H1 (cell line): ENCODE measurements at regions not wholly inside any gene's neighbourhood (a gene's known extent, or its start where the extent isn't known, plus 50 kb on each side); places are given as distances from the start of the nearest gene placed in this dataset.

Experiments
- CTCF ChIA-PET: fragments of 300-600 bp; sonication (Branson Sonifier 250); formaldehyde crosslinking; loops from one replicate; lab custom pipeline; 2021; ENCODE audit not compliant: partially characterized antibody; lab: Charles Lee
- POLR2A ChIA-PET: fragments of 300-600 bp; sonication (Branson Sonifier 250); formaldehyde crosslinking; loops from one replicate; lab custom pipeline; 2021; ENCODE audit warnings: inconsistent platforms; ENCODE audit not compliant: partially characterized antibody; lab: Charles Lee
- DNase-seq, 2 experiments: peaks; one replicate each; pipeline versions ENCODE4 v3.0.0 to v3.0.0-alpha.2; 2010 to 2022; ENCODE audit warnings: low spot score in 2 of 2, low read depth in 1 of 2, mixed read lengths in 1 of 2
- FAIRE-seq: peaks from 2 replicates; lab custom pipeline; 2011; peaks lifted over from hg19 to GRCh38; lab: Jason Lieb, UNC
- H2AFZ ChIP-seq: 2 replicates; pipeline ENCODE4 v1.8.1; 2012; ENCODE audit warnings: low read length, inconsistent platforms
- H2AK5ac ChIP-seq: 2 replicates; pipeline ENCODE4 v1.6.1; 2013; ENCODE audit warnings: low read depth, low read length
- H2BK120ac ChIP-seq: replicated peaks from 2 replicates; pipeline ENCODE3; 2013; ENCODE audit warnings: low read depth, low read length, inconsistent platforms
- H2BK12ac ChIP-seq: 2 replicates; pipeline ENCODE4 v1.6.1; 2013; ENCODE audit warnings: low read depth, low read length
- H2BK15ac ChIP-seq: 2 replicates; pipeline ENCODE4 v1.6.1; 2013; ENCODE audit warnings: low read length
- H2BK20ac ChIP-seq: 2 replicates; pipeline ENCODE4 v1.6.1; 2013; ENCODE audit warnings: low read length
- H2BK5ac ChIP-seq: 2 replicates; pipeline ENCODE4 v1.6.1; 2013; ENCODE audit warnings: low read depth, low read length
- H3K14ac ChIP-seq: 2 replicates; pipeline ENCODE4 v1.6.1; 2013; ENCODE audit warnings: inconsistent platforms; ENCODE audit not compliant: insufficient read length
- H3K18ac ChIP-seq: 2 replicates; pipeline ENCODE4 v1.6.1; 2013; ENCODE audit warnings: low read length; ENCODE audit errors: extremely low read depth
- H3K23ac ChIP-seq: 2 replicates; pipeline ENCODE4 v1.6.1; 2013; ENCODE audit warnings: inconsistent platforms; ENCODE audit not compliant: insufficient read length
- H3K23me2 ChIP-seq: 2 replicates; pipeline ENCODE4 v1.6.1; 2013; ENCODE audit warnings: low read depth, low read length
- H3K27ac ChIP-seq: 2 replicates; pipeline ENCODE4 v1.6.1; 2011; ENCODE audit warnings: low read depth, low read length, inconsistent platforms
- H3K27me3 ChIP-seq, 4 experiments: replicated peaks in 1 of 4; 1 replicate in 1 of 4; 2 replicates in 3 of 4; pipeline versions ENCODE4 v1.6.1 to v1.8.1; 2011 to 2013; ENCODE audit warnings: low read length in 3 of 4, mild to moderate bottlenecking in 3 of 4, inconsistent platforms in 2 of 4, mixed read lengths in 2 of 4, moderate library complexity in 1 of 4; ENCODE audit not compliant: control insufficient read depth in 3 of 4, insufficient read depth in 3 of 4; ENCODE audit errors: extremely low read depth in 1 of 4
- H3K36me3 ChIP-seq, 4 experiments: 2 replicates each; pipeline versions ENCODE4 v1.6.1 to v1.8.1; 2011 to 2013; ENCODE audit warnings: mild to moderate bottlenecking in 4 of 4, low read length in 3 of 4, moderate library complexity in 2 of 4, control low read depth in 1 of 4, inconsistent platforms in 1 of 4; ENCODE audit not compliant: insufficient read depth in 4 of 4, control insufficient read depth in 2 of 4
- H3K4ac ChIP-seq: replicated peaks from 2 replicates; pipeline ENCODE3; 2013; ENCODE audit warnings: low read length, low read depth, mixed read lengths, inconsistent platforms; ENCODE audit not compliant: insufficient read length
- H3K4me1 ChIP-seq, 4 experiments: replicated peaks in 1 of 4; 1 replicate in 1 of 4; 2 replicates in 3 of 4; pipeline versions ENCODE4 v1.6.1 to v1.8.1; 2011 to 2013; ENCODE audit warnings: low read length in 3 of 4, inconsistent platforms in 2 of 4, mixed read lengths in 1 of 4; ENCODE audit not compliant: insufficient read depth in 4 of 4, control insufficient read depth in 3 of 4
- H3K4me2 ChIP-seq, 2 experiments: 2 replicates each; pipeline versions ENCODE4 v1.6.1 to v1.8.1; 2011 to 2013; ENCODE audit warnings: low read depth in 2 of 2, low read length in 2 of 2, control low read depth in 1 of 2, inconsistent platforms in 1 of 2, mild to moderate bottlenecking in 1 of 2; ENCODE audit not compliant: insufficient read depth in 1 of 2
- H3K4me3 ChIP-seq, 4 experiments: fragments of 200-600, 300-600 bp in 1 of 4; sonication (generic), shearing (Covaris generic), sonication (Bioruptor Twin) in 1 of 4; 2 replicates each; pipeline versions ENCODE4 v1.5.1 to v1.8.1; 2011 to 2016; ENCODE audit warnings: low read length in 4 of 4, low read depth in 3 of 4, control low read depth in 2 of 4, inconsistent platforms in 2 of 4, mild to moderate bottlenecking in 2 of 4, mixed read lengths in 1 of 4, moderate library complexity in 1 of 4; ENCODE audit not compliant: insufficient read depth in 2 of 4; ENCODE audit errors: extremely low read depth in 1 of 4
- H3K56ac ChIP-seq: replicated peaks from 2 replicates; pipeline ENCODE3; 2013; ENCODE audit warnings: low read depth, mild to moderate bottlenecking, mixed read lengths, low read length, inconsistent platforms; ENCODE audit not compliant: insufficient read length
- H3K79me1 ChIP-seq: 2 replicates; pipeline ENCODE4 v1.6.1; 2013; ENCODE audit warnings: low read depth, low read length, control low read depth
- H3K79me2 ChIP-seq, 2 experiments: 2 replicates each; pipeline versions ENCODE4 v1.6.1 to v1.8.1; 2012 to 2013; ENCODE audit warnings: low read length in 2 of 2, mild to moderate bottlenecking in 2 of 2, inconsistent platforms in 1 of 2; ENCODE audit not compliant: insufficient read depth in 2 of 2, control insufficient read depth in 1 of 2
- H3K9ac ChIP-seq, 4 experiments: replicated peaks in 1 of 4; 1 replicate in 1 of 4; 2 replicates in 3 of 4; pipeline versions ENCODE4 v1.6.1 to v1.8.1; 2011 to 2013; ENCODE audit warnings: low read depth in 3 of 4, low read length in 3 of 4, control low read depth in 2 of 4, mild to moderate bottlenecking in 2 of 4, moderate library complexity in 2 of 4, inconsistent platforms in 1 of 4; ENCODE audit errors: extremely low read depth in 1 of 4
- H3K9me3 ChIP-seq, 2 experiments: 2 replicates each; pipeline versions ENCODE4 v1.6.1 to v1.8.1; 2012 to 2013; ENCODE audit warnings: mild to moderate bottlenecking in 2 of 2, moderate library complexity in 2 of 2, control low read depth in 1 of 2, inconsistent platforms in 1 of 2, low read depth in 1 of 2, low read length in 1 of 2, mixed read lengths in 1 of 2; ENCODE audit not compliant: insufficient read depth in 2 of 2
- H4K20me1 ChIP-seq, 2 experiments: replicated peaks in 1 of 2; 2 replicates each; pipeline versions ENCODE3 to v1.8.1; 2011 to 2013; ENCODE audit warnings: inconsistent platforms in 2 of 2, low read length in 2 of 2, mild to moderate bottlenecking in 1 of 2; ENCODE audit not compliant: insufficient read depth in 2 of 2, control insufficient read depth in 1 of 2
- H4K5ac ChIP-seq: 2 replicates; pipeline ENCODE4 v1.6.1; 2013; ENCODE audit warnings: low read length, low read depth, mixed read lengths, inconsistent platforms; ENCODE audit not compliant: insufficient read length
- H4K8ac ChIP-seq: 2 replicates; pipeline ENCODE4 v1.8.0; 2013; ENCODE audit warnings: mild to moderate bottlenecking, moderate library complexity, low read length, inconsistent platforms; ENCODE audit not compliant: insufficient read depth; ENCODE audit errors: extremely low read depth
- H4K91ac ChIP-seq: replicated peaks from 2 replicates; pipeline ENCODE3; 2013; ENCODE audit warnings: low read length, mixed read lengths, inconsistent platforms; ENCODE audit not compliant: insufficient read length
- BCL11A ChIP-seq, 2 experiments: IDR thresholded peaks; one replicate each; pipeline ENCODE4 v1.6.1; 2011; ENCODE audit warnings: low read depth in 2 of 2, low read length in 2 of 2, mild to moderate bottlenecking in 2 of 2
- CHD1 ChIP-seq: IDR thresholded peaks from 2 replicates; pipeline ENCODE4 v1.6.1; 2012; ENCODE audit warnings: low read depth, low read length, improper control_type of control experiment
- EP300 ChIP-seq, 2 experiments: IDR thresholded peaks; 1 replicate in 1 of 2; 2 replicates in 1 of 2; pipeline ENCODE4 v1.6.1; 2011 to 2012; ENCODE audit warnings: low read depth in 2 of 2, low read length in 2 of 2, mild to moderate bottlenecking in 2 of 2, borderline replicate concordance in 1 of 2, inconsistent platforms in 1 of 2, moderate library complexity in 1 of 2
- KDM5A ChIP-seq: fragments of 200-600 bp; IDR thresholded peaks from 2 replicates; pipeline ENCODE4 v1.7.1; 2012; ENCODE audit warnings: mild to moderate bottlenecking, low read length, inconsistent platforms, mixed read lengths
- NANOG ChIP-seq: IDR thresholded peaks from 2 replicates; pipeline ENCODE4 v1.6.1; 2011; ENCODE audit warnings: low read length, low read depth, mild to moderate bottlenecking, inconsistent platforms; ENCODE audit not compliant: insufficient read depth, poor library complexity, severe bottlenecking
- NRF1 ChIP-seq: IDR thresholded peaks from 2 replicates; pipeline ENCODE4 v1.6.1; 2011; ENCODE audit warnings: mild to moderate bottlenecking, low read depth, low read length, improper control_type of control experiment
- RNF2 ChIP-seq: fragments of 200-900, 300-1000 bp; sonication (generic); IDR thresholded peaks from 2 replicates; pipeline ENCODE4 v1.7.1; 2016; ENCODE audit warnings: borderline replicate concordance, low read depth, mild to moderate bottlenecking, antibody characterized with exemption, low read length; ENCODE audit not compliant: poor library complexity, severe bottlenecking; ENCODE audit errors: missing control alignments
- RXRA ChIP-seq: IDR thresholded peaks from 2 replicates; pipeline ENCODE4 v1.6.1; 2011; ENCODE audit warnings: low read depth, mild to moderate bottlenecking, low read length, moderate library complexity; ENCODE audit not compliant: insufficient read depth
- SP4 ChIP-seq: IDR thresholded peaks from 2 replicates; pipeline ENCODE4 v1.6.1; 2012; ENCODE audit warnings: low read length, inconsistent platforms
- SUZ12 ChIP-seq: fragments of 200-600 bp; sonication (generic); IDR thresholded peaks from 2 replicates; pipeline ENCODE4 v1.6.1; 2012; ENCODE audit warnings: mild to moderate bottlenecking, inconsistent platforms, low read length, moderate library complexity, mixed read lengths
- TAF7 ChIP-seq: optimal IDR thresholded peaks from 2 replicates; pipeline ENCODE3; 2011; ENCODE audit warnings: low read depth, mild to moderate bottlenecking, inconsistent platforms, low read length, moderate library complexity, borderline replicate concordance
- TBP ChIP-seq: IDR thresholded peaks from 2 replicates; pipeline ENCODE4 v1.6.1; 2011; ENCODE audit warnings: low read depth, low read length, improper control_type of control experiment
- TEAD4 ChIP-seq: IDR thresholded peaks from 2 replicates; pipeline ENCODE4 v1.6.1; 2012; ENCODE audit warnings: low read depth, low read length, inconsistent platforms, mixed read lengths
- WGBS, 2 experiments: shearing (Covaris generic) in 1 of 2; methylation state at CpG; one replicate each; pipeline versions ENCODE4 v1.1.6 to v1.1.7; 2013 to 2015; ENCODE audit warnings: low lambda C conversion rate in 2 of 2, mixed read lengths in 2 of 2, inconsistent platforms in 1 of 2, low coverage in 1 of 2, missing lambda C conversion rate in 1 of 2; ENCODE audit not compliant: insufficient replicate concordance in 2 of 2, insufficient coverage in 1 of 2, insufficient read length in 1 of 2; ENCODE audit errors: extremely low coverage in 1 of 2, missing lambda C conversion rate in 1 of 2; 5-methylcytosine and 5-hydroxymethylcytosine counted together
- TF ChIP-seq, protein P1 (sequence below): IDR thresholded peaks from 2 replicates; pipeline ENCODE4 v1.6.1; 2011; ENCODE audit warnings: low read length, improper control_type of control experiment

GRCh38 chrX:117680286-117680685 is 436.3 kb downstream of the KLHL13 start:
- no peaks in the 10 kb centered on the region for H3K36me3 ChIP-seq
- no peak overlapping the region for H4K8ac ChIP-seq
- H3K23me2 ChIP-seq: no peaks in the 10 kb centered on the region
- 83% methylated on average over 1 of the region's 1 CpG; no CpG with 5 or more reads in 1 of the 2 experiments for WGBS, 2 experiments
- H3K4me3 ChIP-seq: no peak overlapping the region
- no peak overlapping the region for H3K4me2 ChIP-seq
- H4K20me1 ChIP-seq: no peaks in the 10 kb centered on the region
- no peak overlapping the region for H2AFZ ChIP-seq
- no peaks in the 10 kb centered on the region for H3K79me2 ChIP-seq
- H3K9me3 ChIP-seq: no peaks in the 10 kb centered on the region
- no peak overlapping the region for H2BK20ac ChIP-seq
- H3K23ac ChIP-seq: no peak overlapping the region
- no peak overlapping the region for H2AK5ac ChIP-seq
- H3K27ac ChIP-seq: no peak overlapping the region
- H2BK12ac ChIP-seq: no peak overlapping the region
- no peaks in the 10 kb centered on the region for H3K4me1 ChIP-seq
- no peak for DNase-seq
- H3K18ac ChIP-seq: no peak overlapping the region
- ChIA-PET CTCF (interaction anchor here (0.5 to 0.6 kb wide), 3 partner anchors 17 to 1016 kb away, joined by 3 read pairs; no protein-coding TSS in a partner anchor), POLR2A (no interaction called here)
- no peak overlapping the region for H3K4ac ChIP-seq
- H4K91ac ChIP-seq: no peak overlapping the region
- H4K5ac ChIP-seq: no peak overlapping the region
- no peaks in the 10 kb centered on the region for H3K27me3 ChIP-seq
- no peak overlapping the region for H2BK120ac ChIP-seq
- no peak overlapping the region for H3K14ac ChIP-seq
- no peaks in the 10 kb centered on the region for H3K79me1 ChIP-seq
- no peak overlapping the region for H2BK15ac ChIP-seq
- no peak for FAIRE-seq
- no peak overlapping the region for H3K9ac ChIP-seq
- H2BK5ac ChIP-seq: no peak overlapping the region
- no peak overlapping the region for H3K56ac ChIP-seq
- TF ChIP-seq TEAD4: no peak
- no peak for TF ChIP-seq CHD1
- no peak for TF ChIP-seq BCL11A (IDR thresholded peaks at IDR 0.05; ENCODE audit: low read depth in 2 of 2, low read length in 2 of 2)
- TF ChIP-seq SP4: no peak
- TF ChIP-seq, protein P1, sequence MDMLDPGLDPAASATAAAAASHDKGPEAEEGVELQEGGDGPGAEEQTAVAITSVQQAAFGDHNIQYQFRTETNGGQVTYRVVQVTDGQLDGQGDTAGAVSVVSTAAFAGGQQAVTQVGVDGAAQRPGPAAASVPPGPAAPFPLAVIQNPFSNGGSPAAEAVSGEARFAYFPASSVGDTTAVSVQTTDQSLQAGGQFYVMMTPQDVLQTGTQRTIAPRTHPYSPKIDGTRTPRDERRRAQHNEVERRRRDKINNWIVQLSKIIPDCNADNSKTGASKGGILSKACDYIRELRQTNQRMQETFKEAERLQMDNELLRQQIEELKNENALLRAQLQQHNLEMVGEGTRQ: no peak
- TF ChIP-seq RNF2: no peak
- TF ChIP-seq KDM5A: no peak
- no peak for TF ChIP-seq EP300 (IDR thresholded peaks at IDR 0.05; ENCODE audit: borderline replicate concordance in 1 of 2, low read depth in 2 of 2, low read length in 2 of 2)
- no peak for TF ChIP-seq SUZ12
- TF ChIP-seq NRF1: no peak
- TF ChIP-seq TAF7: no peak
- TF ChIP-seq TBP: no peak
- no peak for TF ChIP-seq RXRA
- TF ChIP-seq NANOG: no peak
